WERI-Rb-1 (cell line): ENCODE measurements at regions not wholly inside any gene's neighbourhood (a gene's known extent, or its start where the extent isn't known, plus 50 kb on each side); places are given as distances from the start of the nearest gene placed in this dataset.

Experiments
- DNase-seq: peaks from one replicate; pipeline ENCODE4 v3.0.0-alpha.2; 2020
- H3K27ac ChIP-seq: fragments of 250-450 bp; sonication (Bioruptor Pico); 2 replicates; pipeline ENCODE4 v1.5.1; 2020; ENCODE audit warnings: mild to moderate bottlenecking, moderate library complexity
- H3K27me3 ChIP-seq: fragments of 250-450 bp; sonication (Bioruptor Pico); 2 replicates; pipeline ENCODE4 v1.5.1; 2021; ENCODE audit warnings: mild to moderate bottlenecking, low read depth, moderate library complexity; ENCODE audit not compliant: insufficient read depth, severe bottlenecking
- H3K36me3 ChIP-seq: fragments of 250-450 bp; sonication (Bioruptor Pico); 2 replicates; pipeline ENCODE4 v1.5.1; 2020; ENCODE audit warnings: mild to moderate bottlenecking, moderate library complexity
- H3K4me3 ChIP-seq: 2 replicates; pipeline ENCODE4 v1.5.1; 2011; ENCODE audit warnings: low read depth, mild to moderate bottlenecking, control low read depth, low read length
- H3K9me3 ChIP-seq: fragments of 250-450 bp; sonication (Bioruptor Pico); 2 replicates; pipeline ENCODE4 v1.5.1; 2021; ENCODE audit warnings: mild to moderate bottlenecking, moderate library complexity; ENCODE audit not compliant: severe bottlenecking
- CTCF ChIP-seq: IDR thresholded peaks from 2 replicates; pipeline ENCODE4 v1.5.1; 2011; ENCODE audit warnings: low read depth, mild to moderate bottlenecking, control low read depth, inconsistent platforms, low read length

- Histone ChIP-seq H3K9me3 (no peaks in the 10 kb centered on the region), H3K27me3 (no peaks in the 10 kb centered on the region), H3K36me3 (no peaks in the 10 kb centered on the region), H3K27ac (no peak overlapping the region), H3K4me3 (no peak overlapping the region)
- no peak for DNase-seq
- TF ChIP-seq CTCF, result no peak
Observed at GRCh38 chr10:4352414-4352961, 473.5 kb upstream of the AKR1E2 start.

- no peaks in the 10 kb centered on the region for H3K36me3 ChIP-seq
- no peak for TF ChIP-seq CTCF
- no peaks in the 10 kb centered on the region for H3K9me3 ChIP-seq
- no peak for DNase-seq
- H3K27ac ChIP-seq, result no peak overlapping the region
- no peak overlapping the region for H3K4me3 ChIP-seq
- no peaks in the 10 kb centered on the region for H3K27me3 ChIP-seq
Observed at GRCh38 chr10:4351723-4352413, 474.1 kb upstream of the AKR1E2 start.

- TF ChIP-seq CTCF, result no peak
- no peak overlapping the region for H3K4me3 ChIP-seq
Observed at GRCh38 chr10:4347397-4347796, 478.6 kb upstream of the AKR1E2 start.

DNA sequence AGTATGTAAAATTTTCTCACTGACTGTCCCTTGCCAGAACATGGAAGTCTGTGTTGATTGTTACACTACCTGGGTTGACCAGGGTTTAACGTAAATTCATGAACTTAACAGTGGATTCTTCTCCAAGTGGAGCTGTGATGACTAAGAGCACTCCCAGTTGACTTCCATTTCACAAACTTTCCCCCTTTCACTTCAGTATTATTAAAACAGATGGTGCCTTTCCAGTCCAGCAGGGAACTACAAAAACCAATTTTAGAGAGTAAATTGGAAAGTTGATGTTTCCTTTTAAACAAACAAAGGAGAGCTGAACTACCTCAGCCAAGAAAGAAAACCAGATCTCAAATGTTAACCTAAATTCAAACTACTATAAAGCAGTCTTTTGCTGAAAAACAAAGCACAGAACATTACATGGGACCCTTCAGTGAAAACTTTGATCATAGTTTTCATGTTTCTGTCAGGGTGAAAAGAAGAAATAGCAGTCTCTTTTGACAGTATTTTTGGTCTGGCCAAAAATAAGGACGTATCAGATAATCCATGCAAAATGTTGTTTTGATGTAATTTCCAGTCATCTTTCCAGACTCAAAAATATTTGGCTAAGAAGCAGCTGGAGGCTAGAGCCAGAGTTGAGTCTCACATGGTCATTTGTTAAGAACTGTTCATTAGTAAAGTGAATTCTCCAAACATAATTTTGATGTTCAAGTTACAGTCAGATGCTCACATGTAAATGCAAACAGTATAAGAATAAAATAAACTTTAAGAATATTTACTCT is 479.9 kb upstream of the AKR1E2 start:
- Histone ChIP-seq H3K4me3 (no peak overlapping the region), H3K27ac (no peak overlapping the region), H3K9me3 (no peaks in the 10 kb centered on the region), H3K36me3 (no peaks in the 10 kb centered on the region), H3K27me3 (no peaks in the 10 kb centered on the region)
- no peak for TF ChIP-seq CTCF
- no peak for DNase-seq

More at GRCh38 chr10:4347397-4347796, 478.6 kb upstream of the AKR1E2 start:
- Histone ChIP-seq H3K27ac (no peak overlapping the region), H3K36me3 (no peaks in the 10 kb centered on the region), H3K27me3 (no peaks in the 10 kb centered on the region), H3K9me3 (no peaks in the 10 kb centered on the region)
- no peak for DNase-seq

GRCh38 chr10:4344492-4344994 is 481.5 kb upstream of the AKR1E2 start:
- no peak overlapping the region for H3K27ac ChIP-seq
- no peaks in the 10 kb centered on the region for H3K36me3 ChIP-seq
- no peaks in the 10 kb centered on the region for H3K27me3 ChIP-seq
- no peaks in the 10 kb centered on the region for H3K9me3 ChIP-seq
- no peak overlapping the region for H3K4me3 ChIP-seq
- DNase-seq, result no peak
- TF ChIP-seq CTCF, result no peak
